NAMALWA (cell line): ENCODE measurements at regions not wholly inside any gene's neighbourhood (a gene's known extent, or its start where the extent isn't known, plus 50 kb on each side); places are given as distances from the start of the nearest gene placed in this dataset.
"Not testable (repeated sequence)": the region's sequence is repeated elsewhere in the genome, so short reads cannot be mapped to it uniquely, and the experiment has no call there.

Experiments used
- DNase-seq: peaks from one replicate; pipeline ENCODE4 v3.0.0-alpha.2; 2015; ENCODE audit warnings: low spot score

- no peak for DNase-seq
Observed at GRCh38 chr7:153224890-153225289, 465.3 kb downstream of the ACTR3B start.

GRCh38 chr7:153245136-153245535, 485.6 kb downstream of the ACTR3B start:
- not testable (repeated sequence) for DNase-seq

GRCh38 chr7:153245809-153246208, 486.3 kb downstream of the ACTR3B start:
- no peak for DNase-seq

- no peak for DNase-seq
Observed at GRCh38 chr7:153247926-153248325, 488.4 kb downstream of the ACTR3B start.

GRCh38 chr7:153258686-153259085, 499.1 kb downstream of the ACTR3B start:
- no peak for DNase-seq

GRCh38 chr7:153276394-153276793, 516.8 kb downstream of the ACTR3B start:
- DNase-seq: no peak

- no peak for DNase-seq
Observed at GRCh38 chr7:153286763-153287162, 527.2 kb downstream of the ACTR3B start.

- DNase-seq: no peak
Observed at GRCh38 chr7:153290066-153290465, 530.5 kb downstream of the ACTR3B start.

- no peak for DNase-seq
Observed at GRCh38 chr7:153297141-153297540, 537.6 kb downstream of the ACTR3B start.

- no peak for DNase-seq
Observed at GRCh38 chr7:153301936-153302335, 542.4 kb downstream of the ACTR3B start.

- DNase-seq: no peak
Observed at GRCh38 chr7:153320005-153320404, 560.5 kb downstream of the ACTR3B start.

GRCh38 chr7:153320681-153321080, 561.1 kb downstream of the ACTR3B start:
- no peak for DNase-seq

GRCh38 chr7:153322991-153323390, 563.4 kb downstream of the ACTR3B start:
- DNase-seq: no peak

- DNase-seq: no peak
Observed at GRCh38 chr7:153324094-153324493, 564.5 kb downstream of the ACTR3B start.

GRCh38 chr7:153327683-153328082, 568.1 kb downstream of the ACTR3B start:
- no peak for DNase-seq

- no peak for DNase-seq
Observed at GRCh38 chr7:153331427-153331826, 571.9 kb downstream of the ACTR3B start.

GRCh38 chr7:153354071-153354470, 594.5 kb downstream of the ACTR3B start:
- no peak for DNase-seq

- no peak for DNase-seq
Observed at GRCh38 chr7:153370092-153370491, 610.5 kb downstream of the ACTR3B start.

GRCh38 chr7:153380636-153381035, 621.1 kb downstream of the ACTR3B start:
- DNase-seq: no peak

- peak; percentile 67 for DNase-seq
Observed at GRCh38 chr7:153381275-153382040, 621.9 kb downstream of the ACTR3B start.

- DNase-seq: no peak
Observed at GRCh38 chr7:153382641-153383101, 623.1 kb downstream of the ACTR3B start.

- DNase-seq: no peak
Observed at GRCh38 chr7:153383781-153384180, 624.2 kb downstream of the ACTR3B start.

GRCh38 chr7:153385502-153385901, 626.0 kb downstream of the ACTR3B start:
- DNase-seq: no peak

- no peak for DNase-seq
Observed at GRCh38 chr7:153386556-153386955, 627.0 kb downstream of the ACTR3B start.
